Type B pancreatic cell (in vitro differentiated cells): ENCODE measurements at regions not wholly inside any gene's neighbourhood (a gene's known extent, or its start where the extent isn't known, plus 50 kb on each side); places are given as distances from the start of the nearest gene placed in this dataset.
"Not testable (repeated sequence)": the region's sequence is repeated elsewhere in the genome, so short reads cannot be mapped to it uniquely, and the experiment has no call there.

ENCODE experiments used
- DNase-seq: peaks from one replicate; pipeline ENCODE4 v3.0.0; 2021; ENCODE audit warnings: mixed read lengths; ENCODE audit not compliant: unreplicated experiment; ENCODE audit errors: extremely low spot score
- H3K27ac Mint-ChIP-seq: 2 replicates; pipeline ENCODE4 v1.8.0; 2021; ENCODE audit warnings: mild to moderate bottlenecking, mixed read lengths
- H3K27me3 Mint-ChIP-seq: 2 replicates; pipeline ENCODE4 v1.8.0; 2021; ENCODE audit warnings: mixed read lengths
- H3K36me3 Mint-ChIP-seq: 2 replicates; pipeline ENCODE4 v1.8.0; 2021; ENCODE audit warnings: mixed read lengths
- H3K4me1 Mint-ChIP-seq: one replicate; pipeline ENCODE4 v1.8.0; 2021; ENCODE audit warnings: mixed read lengths; ENCODE audit not compliant: unreplicated experiment
- H3K4me3 Mint-ChIP-seq: 2 replicates; pipeline ENCODE4 v1.8.0; 2021; ENCODE audit warnings: mild to moderate bottlenecking, mixed read lengths
- H3K9me3 Mint-ChIP-seq: 2 replicates; pipeline ENCODE4 v1.8.0; 2021; ENCODE audit warnings: mixed read lengths
- CTCF ChIP-seq: fragments of 200-600 bp; sonication (generic); conservative IDR thresholded peaks from 2 replicates; pipeline ENCODE4 v1.5.0; 2021; ENCODE audit warnings: antibody characterized with exemption, mild to moderate bottlenecking

- no peak overlapping the region for H3K4me3 Mint-ChIP-seq
- H3K27ac Mint-ChIP-seq: no peak overlapping the region
- H3K9me3 Mint-ChIP-seq: no peaks in the 10 kb centered on the region
- H3K4me1 Mint-ChIP-seq: peaks cover 6% of the 10 kb centered on the region
- H3K36me3 Mint-ChIP-seq: no peaks in the 10 kb centered on the region
- TF ChIP-seq CTCF: no peak
- H3K27me3 Mint-ChIP-seq: no peaks in the 10 kb centered on the region
- peak; percentile 2 for DNase-seq
These were observed 253.2 kb downstream of the MEX3B start for GRCh38 chr15:81792646-81793045.

- H3K36me3 Mint-ChIP-seq, H3K9me3 Mint-ChIP-seq, H3K27me3 Mint-ChIP-seq, H3K4me3 Mint-ChIP-seq, DNase-seq, H3K27ac Mint-ChIP-seq, H3K4me1 Mint-ChIP-seq: not testable (repeated sequence)
These were observed 254.5 kb downstream of the MEX3B start for GRCh38 chr15:81791322-81791721.

GRCh38 chr15:81789403-81789802, 256.4 kb downstream of the MEX3B start:
- Mint-ChIP-seq H3K27ac (no peak overlapping the region), H3K4me1 (no peaks in the 10 kb centered on the region)

GRCh38 chr15:81786776-81787175, 259.0 kb downstream of the MEX3B start:
- Mint-ChIP-seq H3K36me3 (peaks cover 3% of the 10 kb centered on the region), H3K9me3 (no peaks in the 10 kb centered on the region), H3K27me3 (no peaks in the 10 kb centered on the region), H3K4me1 (no peaks in the 10 kb centered on the region), H3K27ac (peak overlapping the region; percentile 10), H3K4me3 (no peak overlapping the region)
- no peak for DNase-seq
- no peak for TF ChIP-seq CTCF

More at GRCh38 chr15:81789403-81789802, 256.4 kb downstream of the MEX3B start:
- Mint-ChIP-seq H3K27me3 (no peaks in the 10 kb centered on the region), H3K36me3 (no peaks in the 10 kb centered on the region), H3K4me3 (no peak overlapping the region), H3K9me3 (no peaks in the 10 kb centered on the region)
- DNase-seq: peak; percentile 40
- no peak for TF ChIP-seq CTCF

GRCh38 chr15:81785679-81786078, 260.1 kb downstream of the MEX3B start:
- no peak overlapping the region for H3K4me3 Mint-ChIP-seq
- H3K27me3 Mint-ChIP-seq: no peaks in the 10 kb centered on the region
- TF ChIP-seq CTCF: no peak
- H3K36me3 Mint-ChIP-seq: peaks cover 3% of the 10 kb centered on the region
- H3K27ac Mint-ChIP-seq: no peak overlapping the region
- DNase-seq: no peak
- H3K4me1 Mint-ChIP-seq: no peaks in the 10 kb centered on the region
- no peaks in the 10 kb centered on the region for H3K9me3 Mint-ChIP-seq

GRCh38 chr15:81785181-81785580, 260.6 kb downstream of the MEX3B start:
- Mint-ChIP-seq H3K4me3 (no peak overlapping the region), H3K4me1 (no peaks in the 10 kb centered on the region), H3K27me3 (no peaks in the 10 kb centered on the region), H3K9me3 (no peaks in the 10 kb centered on the region), H3K36me3 (peaks cover 3% of the 10 kb centered on the region), H3K27ac (no peak overlapping the region)
- no peak for DNase-seq
- TF ChIP-seq CTCF: no peak
